ENCODE measurements at regions not wholly inside any gene's neighbourhood (a gene's known extent, or its start where the extent isn't known, plus 50 kb on each side); places are given as distances from the start of the nearest gene placed in this dataset.
"Not testable (repeated sequence)": the region's sequence is repeated elsewhere in the genome, so short reads cannot be mapped to it uniquely, and the experiment has no call there.

DNA sequence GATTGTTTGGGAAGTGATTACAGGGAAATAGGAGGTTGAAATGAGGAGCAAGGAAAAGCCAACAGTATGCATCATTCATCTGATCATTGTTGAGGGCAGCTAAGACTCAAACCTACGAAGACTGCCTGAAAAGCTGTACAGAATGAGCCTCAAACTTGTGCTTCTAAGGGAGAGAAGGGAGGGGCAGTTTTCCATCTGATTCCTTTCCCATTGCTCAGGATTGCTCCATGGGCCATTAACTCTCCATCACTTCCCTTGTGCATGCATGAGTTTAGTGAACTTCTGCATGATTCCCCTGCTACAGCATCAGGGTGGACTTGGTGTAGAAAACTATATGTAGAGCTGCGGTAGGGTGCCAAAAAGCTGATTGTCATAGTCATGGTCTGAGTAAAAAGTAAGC lies 742.7 kb upstream of the SLC35B3 start:
- DNase-seq (ENCODE audit: low spot score): no peak

DNA sequence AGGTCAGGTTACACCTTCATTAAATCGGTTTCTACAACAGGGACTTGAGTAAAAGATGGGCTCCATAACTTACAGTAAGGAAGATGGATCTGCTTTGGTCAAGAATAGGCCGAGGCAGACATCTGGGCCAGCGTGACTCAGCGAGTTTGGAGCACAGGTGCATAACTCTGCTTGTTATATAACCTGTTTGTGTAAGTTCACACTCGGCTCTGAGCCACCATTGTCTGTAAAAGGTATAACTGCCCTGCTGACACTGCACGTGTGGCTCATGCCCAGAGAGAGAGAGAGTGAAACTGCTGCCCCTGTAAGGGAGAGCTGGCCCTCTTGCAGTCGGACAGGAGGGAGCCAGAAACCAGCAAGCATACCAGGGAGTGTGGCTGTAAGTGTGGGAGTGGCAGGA lies 737.9 kb upstream of the SLC35B3 start:
- DNase-seq (ENCODE audit: low spot score): no peak

GRCh38 chr6:9172096-9172495 lies 736.8 kb upstream of the SLC35B3 start:
- DNase-seq (ENCODE audit: low spot score): no peak

DNA sequence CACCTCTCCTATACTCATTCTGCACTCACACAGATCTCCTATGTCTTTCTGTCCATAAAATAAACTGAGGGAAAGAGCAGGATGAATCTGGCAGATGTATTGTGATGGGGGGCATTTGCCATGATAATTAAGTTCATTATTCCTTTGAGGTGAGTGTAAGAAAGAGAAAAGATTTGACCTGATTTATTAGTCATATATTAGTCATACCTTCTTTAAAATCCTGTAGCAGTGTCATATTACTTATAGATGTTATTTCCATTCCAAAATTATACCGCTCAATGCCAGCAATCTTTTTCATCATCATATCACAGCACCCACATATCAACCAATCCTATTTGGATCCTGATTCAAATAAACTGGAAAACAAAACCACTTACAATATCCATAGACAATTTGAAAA lies 733.3 kb upstream of the SLC35B3 start:
- no peak for DNase-seq (ENCODE audit: low spot score)

DNA sequence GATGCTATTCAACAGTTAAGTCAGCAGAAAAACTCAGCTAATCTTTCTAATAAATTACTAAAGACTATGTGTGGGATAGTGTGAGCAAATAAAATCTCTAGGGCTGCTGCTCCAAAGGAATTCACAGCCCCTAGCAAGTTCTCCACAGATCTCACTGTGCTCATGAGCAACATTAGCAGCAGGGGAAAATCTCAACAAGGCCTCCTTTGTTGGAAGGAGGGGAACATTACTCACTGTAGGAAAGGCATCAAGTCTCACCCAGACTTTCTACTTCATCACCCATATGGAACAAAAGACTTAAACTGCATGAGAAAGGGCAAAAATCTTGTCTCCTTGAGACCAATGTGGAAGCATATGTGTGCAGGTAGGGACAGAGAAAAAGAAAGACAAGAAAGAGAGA lies 726.4 kb upstream of the SLC35B3 start:
- DNase-seq (ENCODE audit: low spot score): no peak

DNA sequence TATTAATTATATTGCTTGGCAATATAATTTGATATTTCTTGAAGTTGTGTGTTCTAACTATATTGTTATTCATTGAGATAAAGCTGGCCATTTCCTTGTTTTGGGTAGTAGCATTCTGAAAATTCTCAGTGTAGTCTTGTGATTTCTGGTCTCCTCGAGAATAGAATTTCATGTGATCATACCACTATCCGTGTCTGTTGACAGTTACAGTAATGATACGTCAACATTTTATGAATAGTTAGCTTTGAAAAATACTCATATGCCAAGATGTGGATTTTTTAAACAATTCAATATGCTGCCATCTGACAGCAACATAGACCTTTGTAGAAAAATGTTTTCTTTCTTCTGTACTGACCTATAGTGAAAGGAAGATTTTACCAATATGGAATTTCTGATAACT lies 723.7 kb upstream of the SLC35B3 start:
- no peak for DNase-seq (ENCODE audit: low spot score)

DNA sequence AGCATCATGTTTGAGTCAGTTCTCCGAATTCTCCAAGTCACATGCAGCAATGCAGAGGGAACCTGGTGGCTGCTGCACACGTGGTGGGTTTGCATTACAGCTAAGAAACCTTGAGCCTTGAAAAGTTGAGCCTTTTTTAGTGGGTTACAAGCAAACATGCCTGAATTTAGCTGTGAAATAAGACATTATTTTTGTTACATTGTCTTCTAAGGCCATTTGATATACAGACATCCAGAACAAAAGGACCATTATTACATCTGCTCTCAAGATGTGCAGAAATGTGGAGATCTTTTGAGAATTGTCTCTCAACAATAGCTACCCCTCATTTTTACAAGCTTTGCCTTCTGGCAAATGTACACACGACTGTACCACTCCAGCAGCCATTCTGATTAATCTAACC lies 720.5 kb upstream of the SLC35B3 start:
- no peak for DNase-seq (ENCODE audit: low spot score)

DNA sequence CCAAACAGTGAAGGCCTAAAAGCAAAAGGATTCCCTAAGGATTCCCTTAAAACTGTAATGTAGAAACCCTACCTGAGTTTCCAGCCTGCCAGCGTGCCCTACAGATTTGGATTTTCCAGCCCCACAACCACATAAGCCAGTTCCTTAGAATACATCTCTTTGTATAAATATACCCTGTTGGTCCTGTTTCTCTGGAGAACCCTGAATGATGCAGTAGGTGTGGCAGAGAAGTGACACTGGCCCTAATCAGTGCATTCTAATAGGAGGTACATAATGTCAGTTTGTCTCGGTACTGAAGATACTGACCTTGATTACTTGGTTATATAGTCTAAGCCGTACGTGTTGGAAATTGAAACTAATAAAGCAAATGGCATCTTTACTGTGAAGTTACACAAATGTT lies 707.8 kb upstream of the SLC35B3 start:
- no peak for DNase-seq (ENCODE audit: low spot score)

GRCh38 chr6:9140951-9141460 lies 705.7 kb upstream of the SLC35B3 start:
- DNase-seq (ENCODE audit: low spot score): no peak

- DNase-seq (ENCODE audit: low spot score): no peak
These were observed 704.8 kb upstream of the SLC35B3 start for GRCh38 chr6:9140172-9140571.

GRCh38 chr6:9139746-9140145 lies 704.4 kb upstream of the SLC35B3 start:
- DNase-seq (ENCODE audit: low spot score): no peak

DNA sequence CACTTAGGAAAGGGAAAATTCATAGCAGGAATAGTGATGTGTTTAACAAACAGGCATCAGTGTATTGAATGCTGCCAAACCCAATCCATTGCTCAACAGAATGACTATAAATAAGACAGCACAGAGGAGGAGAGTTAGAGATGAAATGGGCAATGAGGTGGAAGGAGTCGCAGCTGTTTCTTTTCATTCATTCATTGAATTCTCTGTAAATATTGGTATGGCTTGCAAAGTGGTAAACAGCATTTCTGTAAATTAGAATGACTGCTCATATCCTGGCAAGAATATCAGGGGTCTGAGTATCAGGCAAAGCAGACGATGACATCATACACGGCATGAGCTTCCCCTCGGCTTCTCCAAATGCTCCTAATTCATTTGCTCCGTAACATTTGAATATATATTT lies 703.6 kb upstream of the SLC35B3 start:
- no peak for DNase-seq (ENCODE audit: low spot score)

DNA sequence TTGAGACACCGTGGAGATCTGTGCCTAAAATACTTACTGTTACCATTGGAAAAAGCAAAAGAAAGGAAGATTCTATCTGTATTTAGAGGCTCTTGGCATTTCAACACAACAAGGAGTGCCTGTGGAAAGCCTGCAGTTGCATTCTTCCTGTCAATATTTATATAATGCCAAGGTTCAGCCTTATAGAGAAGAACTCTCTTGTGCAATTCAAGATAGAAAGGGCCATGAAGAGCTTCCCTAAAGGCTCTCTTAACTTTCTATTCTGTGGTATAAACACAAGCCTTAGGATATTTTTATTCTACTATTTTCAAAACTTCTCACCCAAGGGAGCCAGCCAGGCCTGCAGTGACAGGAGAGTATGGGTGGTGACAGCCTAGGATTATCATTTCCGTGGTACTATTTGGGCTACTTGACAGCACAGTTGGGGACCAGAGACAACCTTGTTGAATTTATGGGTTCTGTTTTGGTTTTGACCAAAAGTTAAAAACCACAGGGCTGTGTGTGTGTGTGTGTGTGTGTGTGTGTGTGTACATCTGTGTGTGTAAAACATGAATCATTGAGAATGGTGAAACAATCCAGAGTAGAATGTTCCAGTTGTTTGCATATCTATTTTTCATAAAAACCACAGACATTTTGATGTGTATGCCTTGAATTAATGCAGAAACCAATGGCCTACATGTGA lies 700.9 kb upstream of the SLC35B3 start:
- DNase-seq (ENCODE audit: low spot score): no peak

DNA sequence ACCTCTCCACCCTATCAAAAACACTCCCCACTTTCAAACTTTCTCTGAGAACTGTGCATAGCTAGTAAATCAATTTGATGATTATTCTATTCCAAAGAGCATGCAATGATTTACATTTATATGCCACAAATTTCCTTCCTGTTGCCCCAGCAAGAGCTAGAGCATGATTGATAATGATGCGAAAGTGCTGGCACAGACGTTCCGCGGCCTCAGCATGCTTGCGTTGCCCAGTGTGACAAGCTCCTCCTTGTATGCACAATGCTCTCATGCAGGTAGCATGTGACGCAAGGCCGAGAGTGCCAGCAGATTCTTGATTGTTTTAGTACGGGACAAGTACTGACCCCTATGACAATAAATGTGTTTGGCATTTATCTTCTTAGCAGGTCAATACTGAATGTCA lies 696.3 kb upstream of the SLC35B3 start:
- DNase-seq (ENCODE audit: low spot score): no peak

- no peak for DNase-seq (ENCODE audit: low spot score)
These were observed 695.9 kb upstream of the SLC35B3 start for GRCh38 chr6:9131201-9131600.

- no peak for DNase-seq (ENCODE audit: low spot score)
These were observed 693.6 kb upstream of the SLC35B3 start for GRCh38 chr6:9128970-9129369.

DNA sequence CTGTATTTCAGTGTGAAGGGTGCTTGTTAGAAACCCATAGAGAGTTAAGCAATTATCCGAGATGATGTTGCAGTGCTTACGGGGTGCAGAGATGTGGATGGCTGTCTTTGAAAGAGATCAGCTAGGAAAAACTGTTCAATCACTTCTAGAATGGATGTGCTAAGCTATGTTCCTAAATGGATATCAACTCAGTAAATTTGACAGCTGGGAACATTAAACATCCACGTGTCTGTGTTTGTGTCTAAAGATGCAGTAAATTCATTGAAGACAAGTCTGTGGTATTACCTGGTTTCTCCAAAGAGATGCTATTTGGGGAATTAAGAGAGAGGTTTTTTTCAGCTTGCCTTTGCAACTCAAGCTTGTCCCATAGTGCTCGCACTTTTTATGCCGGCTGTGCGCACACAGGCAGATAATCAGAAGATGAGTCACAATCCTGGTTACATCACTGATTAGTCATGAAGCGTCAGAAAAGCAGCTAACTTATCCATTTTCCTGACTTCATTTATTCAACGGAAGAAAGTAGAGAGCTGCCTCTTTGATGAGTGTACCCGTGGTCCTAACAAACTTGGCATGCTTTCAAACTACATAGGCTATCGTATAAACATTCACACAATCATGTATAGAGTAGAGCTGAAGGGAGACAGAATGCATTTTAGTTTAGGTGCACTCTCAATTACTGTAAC lies 691.7 kb upstream of the SLC35B3 start:
- no peak for DNase-seq (ENCODE audit: low spot score)

- DNase-seq (ENCODE audit: low spot score): not testable (repeated sequence)
These were observed 690.7 kb upstream of the SLC35B3 start for GRCh38 chr6:9126034-9126433.

DNA sequence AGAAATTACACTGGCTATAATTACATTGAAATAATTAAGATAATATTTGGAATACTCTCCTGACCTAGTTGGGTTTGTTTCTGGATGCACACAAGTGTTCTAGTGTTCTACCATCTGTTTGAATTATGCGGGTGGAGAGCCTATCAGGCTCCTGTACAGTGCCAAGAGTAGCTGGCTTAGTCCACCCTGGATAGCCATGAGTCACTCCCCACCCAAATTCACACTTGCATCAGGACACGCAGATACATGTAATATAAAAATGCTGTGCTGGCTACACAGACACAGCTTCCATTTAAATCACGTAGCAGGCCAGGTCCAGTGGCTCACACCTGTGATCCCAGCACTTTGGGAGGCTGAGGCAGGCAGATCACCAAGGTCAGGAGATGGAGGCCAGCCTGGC lies 686.2 kb upstream of the SLC35B3 start:
- no peak for DNase-seq (ENCODE audit: low spot score)

- DNase-seq (ENCODE audit: low spot score): no peak
These were observed 680.7 kb upstream of the SLC35B3 start for GRCh38 chr6:9116026-9116425.

GRCh38 chr6:9112544-9112943 lies 677.2 kb upstream of the SLC35B3 start:
- DNase-seq (ENCODE audit: low spot score): no peak

DNA sequence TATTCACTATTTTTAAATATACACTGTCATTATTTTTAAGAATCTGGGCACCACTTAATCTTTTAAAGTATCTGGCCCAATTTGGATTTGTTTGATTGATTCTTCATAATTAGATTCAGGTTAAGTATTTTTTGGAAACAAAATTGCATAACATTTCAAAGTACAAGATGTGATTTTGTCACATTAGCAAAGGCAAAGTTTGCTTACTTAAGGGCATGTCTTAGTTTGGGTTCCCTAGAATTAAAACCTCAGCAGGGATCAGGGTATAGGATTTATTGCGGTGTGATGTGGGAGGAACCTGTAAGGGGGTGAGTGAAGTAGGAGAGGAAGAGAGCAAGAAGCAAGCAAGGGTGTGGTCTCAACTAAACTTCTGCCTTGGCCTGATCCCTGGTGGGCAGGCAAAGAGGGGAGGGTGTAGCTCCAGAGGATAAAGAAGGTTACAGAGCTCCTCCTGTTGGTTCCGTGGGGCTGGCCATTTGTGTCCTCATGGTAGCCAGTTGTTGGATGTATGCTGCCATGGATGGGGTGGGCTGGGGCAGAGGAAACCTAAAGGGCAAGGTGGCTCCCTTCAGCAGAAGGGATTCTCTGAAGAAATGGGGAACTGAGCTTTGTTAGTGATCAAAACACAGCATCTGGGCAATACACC lies 668.7 kb upstream of the SLC35B3 start:
- DNase-seq (ENCODE audit: low spot score): no peak

GRCh38 chr6:9101920-9102319 lies 666.6 kb upstream of the SLC35B3 start:
- DNase-seq (ENCODE audit: low spot score): no peak
